Activated naive CD4-positive, alpha-beta T cell (primary cell): ENCODE measurements at regions not wholly inside any gene's neighbourhood (a gene's known extent, or its start where the extent isn't known, plus 50 kb on each side); places are given as distances from the start of the nearest gene placed in this dataset.

ENCODE experiments used
- DNase-seq, 4 experiments: peaks; one replicate each; lab custom pipeline; 2025; lab: John Stamatoyannopoulos, UW

DNA sequence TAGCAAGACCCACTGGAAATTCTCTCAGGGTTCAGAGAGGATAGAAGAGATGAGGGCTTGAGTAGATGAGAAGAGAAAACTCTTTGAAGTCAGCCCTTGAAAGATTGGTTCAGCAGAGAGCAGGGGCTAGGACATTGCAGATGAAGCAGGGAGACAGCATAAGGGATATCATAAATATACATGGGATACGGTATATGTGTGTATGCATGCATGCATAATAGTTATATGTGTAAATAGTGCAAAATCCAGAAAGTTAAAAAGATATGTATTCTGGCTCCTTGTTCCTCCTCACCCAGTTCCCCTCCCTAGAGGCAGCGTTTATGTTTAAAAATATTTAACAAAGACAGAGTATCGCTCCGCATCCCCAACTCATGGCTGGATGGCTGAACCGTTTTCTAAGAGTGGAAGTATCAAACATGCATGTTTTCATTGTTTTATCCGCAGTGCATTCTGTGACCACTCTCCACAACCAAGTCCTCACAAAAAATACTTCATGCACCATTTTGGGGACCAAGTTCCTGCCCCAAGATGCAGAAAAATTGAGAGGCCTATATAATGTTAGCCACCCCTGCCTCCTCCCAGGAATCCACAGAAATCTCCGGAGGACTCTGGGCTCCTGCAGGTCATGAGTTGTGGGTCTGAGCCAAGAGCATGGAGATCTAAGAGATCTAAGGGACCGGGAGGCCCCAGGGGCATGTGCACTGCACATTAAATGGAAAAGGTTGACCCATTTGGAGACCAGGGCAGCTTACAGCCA is 119.5 kb downstream of the MTX3 start:
- no peak for DNase-seq

- no peak for DNase-seq
Observed at GRCh38 chr5:79868163-79868670, 122.8 kb downstream of the MTX3 start.

DNA sequence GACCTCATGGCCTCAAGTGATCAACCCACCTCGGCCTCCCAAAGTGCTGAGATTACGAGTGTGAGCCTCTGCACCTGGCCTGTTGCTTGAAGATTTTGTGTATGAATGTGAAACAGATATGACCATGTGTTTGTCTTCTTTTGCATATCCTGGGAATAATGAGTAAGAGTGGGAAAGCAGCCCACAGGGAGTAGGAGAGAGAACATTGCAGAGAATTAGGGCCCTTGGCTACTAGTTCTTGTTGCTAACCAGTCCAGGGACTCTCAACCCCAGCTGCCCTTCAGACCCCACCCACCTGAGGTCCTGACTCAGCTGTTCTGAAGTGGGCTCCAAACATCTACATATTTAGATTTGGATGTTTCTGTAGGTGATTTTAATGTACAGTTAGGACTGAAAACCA is 125.5 kb downstream of the MTX3 start:
- DNase-seq = no peak

GRCh38 chr5:79864364-79864763 is 126.7 kb downstream of the MTX3 start:
- DNase-seq = no peak

DNA sequence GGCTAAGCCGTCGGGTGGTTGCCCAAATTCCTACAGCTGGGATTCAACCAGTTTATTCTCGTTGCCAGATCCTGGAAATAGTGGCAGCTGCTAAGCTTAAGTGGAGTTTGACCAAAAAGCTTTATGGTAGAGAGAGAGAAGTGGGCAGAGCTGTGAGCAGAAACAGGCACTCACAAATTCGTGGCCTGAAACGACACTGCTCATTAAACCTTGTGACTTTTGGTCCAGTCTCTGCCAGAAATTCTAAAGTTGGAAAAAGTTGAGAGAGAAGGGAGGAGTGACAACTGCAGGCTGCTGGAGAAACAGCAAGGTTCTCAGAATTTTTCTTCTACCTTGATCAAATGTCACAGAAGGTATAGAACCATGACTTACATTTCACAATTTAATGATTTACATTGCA is 131.5 kb downstream of the MTX3 start:
- DNase-seq = no peak

GRCh38 chr5:79858410-79858723 is 132.7 kb downstream of the MTX3 start:
- no peak for DNase-seq

GRCh38 chr5:79857714-79858409 is 133.2 kb downstream of the MTX3 start:
- peak; percentile 59 to 82 (median 78) for DNase-seq

- DNase-seq = no peak
Observed at GRCh38 chr5:79856456-79857055, 134.5 kb downstream of the MTX3 start.

DNA sequence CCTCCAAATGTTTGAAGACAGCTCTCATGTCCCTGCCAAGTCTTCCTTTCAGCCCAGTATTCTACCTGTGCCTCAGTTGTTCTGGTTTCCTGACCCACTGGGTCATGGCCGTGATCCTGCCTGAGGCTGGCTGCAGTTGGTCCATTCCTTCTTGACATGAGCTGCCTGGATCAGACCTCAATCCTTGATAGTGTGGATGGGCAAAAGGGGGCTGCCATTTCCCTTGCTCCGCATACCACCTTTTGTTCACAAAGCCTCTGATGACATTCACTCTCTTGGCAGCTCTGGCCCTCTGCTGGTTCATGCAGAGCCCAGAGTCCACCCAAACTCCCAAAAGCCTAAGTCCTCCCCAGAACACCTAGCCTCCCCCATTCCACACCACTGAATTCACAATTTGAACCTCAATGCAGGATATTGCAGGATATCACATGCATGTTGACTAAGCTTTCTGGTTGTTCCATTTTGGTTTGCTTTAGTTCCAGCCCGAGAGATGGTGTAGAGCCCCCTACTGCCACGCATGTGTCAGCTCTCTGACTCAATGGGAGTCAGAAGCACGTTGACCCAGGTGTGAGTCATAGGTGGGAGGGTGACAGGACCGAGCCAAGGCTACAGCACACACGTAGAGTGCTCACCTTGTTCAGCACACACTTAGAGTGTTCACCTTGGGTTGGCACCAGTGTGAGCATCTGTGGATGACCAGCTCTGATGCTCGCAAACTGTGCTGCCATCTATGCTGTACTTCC is 137.2 kb downstream of the MTX3 start:
- DNase-seq = no peak

GRCh38 chr5:79853028-79853427 is 138.0 kb downstream of the MTX3 start:
- no peak for DNase-seq

- DNase-seq = no peak
Observed at GRCh38 chr5:79851391-79851863, 139.6 kb downstream of the MTX3 start.

DNA sequence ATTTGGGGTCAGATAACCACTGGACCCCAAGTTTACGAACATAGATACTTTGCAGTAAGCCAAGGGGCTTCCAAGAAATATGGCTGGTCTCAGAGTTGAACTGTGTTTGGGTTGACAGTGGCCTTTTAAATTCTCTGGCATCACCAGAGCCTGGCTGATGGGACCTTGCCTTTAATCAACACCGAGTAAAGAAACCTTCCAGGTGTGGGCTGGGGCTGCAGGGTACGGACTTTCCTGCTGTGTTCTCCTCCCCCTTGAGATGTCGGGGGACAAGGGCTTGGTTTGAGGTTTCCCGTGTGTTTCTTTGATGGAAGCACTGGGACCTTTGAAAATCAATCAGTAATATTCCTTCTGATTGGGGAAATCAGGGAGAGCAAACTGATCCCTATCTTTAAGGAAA is 140.1 kb downstream of the MTX3 start:
- no peak for DNase-seq

GRCh38 chr5:79850316-79850822 is 140.7 kb downstream of the MTX3 start:
- no peak for DNase-seq

DNA sequence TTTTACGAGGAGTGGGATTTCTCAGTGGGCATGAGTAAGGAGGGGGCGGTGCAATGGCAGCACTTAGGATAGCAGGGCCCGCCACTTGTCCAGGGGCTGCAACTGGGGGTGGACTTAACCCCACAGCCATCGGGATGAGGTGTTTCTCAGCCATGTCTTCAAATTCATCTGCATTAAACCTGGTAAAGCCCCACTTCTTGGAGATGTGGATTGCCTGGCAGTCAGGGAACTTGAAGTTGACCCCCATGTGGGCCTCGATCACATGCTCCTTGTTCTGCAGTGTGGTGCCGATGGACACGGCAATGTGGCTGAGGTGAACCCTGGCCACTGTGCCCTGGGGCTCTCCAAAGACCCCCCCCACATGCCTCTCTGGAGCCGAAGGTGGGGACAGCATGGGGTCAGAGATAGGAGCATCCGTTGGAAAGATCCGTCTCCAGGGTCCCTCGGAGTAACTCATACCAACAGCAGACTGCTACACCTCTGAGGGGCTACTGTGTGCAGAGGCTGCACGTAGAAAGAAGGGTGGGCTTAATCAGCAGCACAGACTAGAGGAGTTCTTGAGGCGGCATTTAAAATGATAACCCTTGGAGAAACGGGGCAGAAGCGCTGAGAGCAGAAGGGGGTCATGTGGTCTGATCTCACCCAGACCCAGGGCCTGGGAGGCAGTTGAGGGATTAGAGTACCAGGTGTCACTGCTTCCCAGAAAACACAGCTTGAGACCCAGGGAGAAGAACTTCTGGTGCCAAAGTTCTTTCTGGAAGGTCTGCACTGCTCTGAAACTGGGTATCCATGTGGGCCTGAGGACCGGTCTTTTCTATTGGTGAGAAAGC is 141.4 kb downstream of the MTX3 start:
- DNase-seq = no peak
